ENCODE measurements at regions not wholly inside any gene's neighbourhood (a gene's known extent, or its start where the extent isn't known, plus 50 kb on each side); places are given as distances from the start of the nearest gene placed in this dataset.

GRCh38 chr13:22937241-22937640 lies 243.5 kb upstream of the SGCG start:
- Histone ChIP-seq H3K27ac (ENCODE audit: low read depth, low read length) (no peak overlapping the region), H3K4me3 (replicated peaks in 1 of 2; ENCODE audit: low read depth in 1 of 2, low read length in 2 of 2) (no peak overlapping the region), H3K27me3 (ENCODE audit: insufficient read depth, low read length) (no peaks in the 10 kb centered on the region), H3K9ac (ENCODE audit: low read length) (no peak overlapping the region), H2AFZ (ENCODE audit: low read depth, low read length, poor library complexity, severe bottlenecking) (no peak overlapping the region), H3K36me3 (ENCODE audit: control insufficient read depth in 1 of 2, insufficient read depth in 2 of 2, low read length in 2 of 2) (no peaks in the 10 kb centered on the region), H3K9me2 (ENCODE audit: insufficient read depth) (no peaks in the 10 kb centered on the region), H3K79me2 (ENCODE audit: insufficient read depth, low read length) (no peaks in the 10 kb centered on the region), H3K4me2 (ENCODE audit: low read length) (no peak overlapping the region), H4K20me1 (ENCODE audit: insufficient read depth) (no peaks in the 10 kb centered on the region), H3K4me1 (ENCODE audit: control insufficient read depth in 1 of 2, insufficient read depth in 2 of 2, low read length in 2 of 2) (no peaks in the 10 kb centered on the region), H3K9me3 (ENCODE audit: control insufficient read depth in 1 of 2, insufficient read depth in 1 of 2, low read depth in 1 of 2, low read length in 2 of 2) (no peaks in the 10 kb centered on the region)
- DNase-seq (ENCODE audit: low read depth, low spot score) = no peak
- intact Hi-C loops (cut with micrococcal nuclease) = no loop called here
- BruUV-seq (replicated peaks) = no TSS peak
- no peak for ATAC-seq
- RAD21 ChIA-PET (ENCODE audit: low non-redundant PET in 1 of 2, low total read pairs in 2 of 2, uncharacterized antibody in 2 of 2, unreplicated experiment in 2 of 2) = no interaction called here
- TF ChIP-seq SIN3A (IDR thresholded peaks at IDR 0.05; ENCODE audit: low read depth) = no peak
- no peak for TF ChIP-seq POLR2A (IDR thresholded peaks at IDR 0.05; ENCODE audit: borderline replicate concordance, extremely low read depth, insufficient read depth, insufficient read length)
- TF ChIP-seq, protein P1, sequence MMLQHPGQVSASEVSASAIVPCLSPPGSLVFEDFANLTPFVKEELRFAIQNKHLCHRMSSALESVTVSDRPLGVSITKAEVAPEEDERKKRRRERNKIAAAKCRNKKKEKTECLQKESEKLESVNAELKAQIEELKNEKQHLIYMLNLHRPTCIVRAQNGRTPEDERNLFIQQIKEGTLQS (IDR thresholded peaks at IDR 0.05) = no peak
- POLR2A ChIA-PET = no interaction called here
- CTCF ChIA-PET = no interaction called here

DNA sequence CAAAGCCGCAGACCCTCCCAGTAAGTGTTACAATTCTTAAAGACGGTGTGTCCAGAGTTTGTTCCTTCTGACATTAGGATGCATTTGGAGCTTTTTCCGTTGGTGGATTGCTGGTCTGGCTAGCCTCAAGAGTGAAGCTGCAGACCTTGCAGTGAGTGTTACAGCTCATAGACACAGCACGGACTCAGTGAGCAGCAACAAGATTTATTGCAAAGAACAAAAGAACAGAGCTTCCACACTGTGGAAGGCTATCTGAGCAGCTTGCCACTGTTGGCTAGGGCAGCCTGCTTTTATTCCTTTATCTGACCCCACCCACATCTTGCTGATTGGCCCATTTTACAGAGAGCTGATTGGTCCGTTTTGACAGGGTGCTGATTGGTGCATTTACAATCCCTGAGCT lies 242.8 kb upstream of the SGCG start:
- ATAC-seq = no peak
- RAD21 ChIA-PET (ENCODE audit: low non-redundant PET in 1 of 2, low total read pairs in 2 of 2, uncharacterized antibody in 2 of 2, unreplicated experiment in 2 of 2) = no interaction called here
- Histone ChIP-seq H3K79me2 (ENCODE audit: insufficient read depth, low read length) (no peaks in the 10 kb centered on the region), H3K4me1 (ENCODE audit: control insufficient read depth in 1 of 2, insufficient read depth in 2 of 2, low read length in 2 of 2) (no peaks in the 10 kb centered on the region), H2AFZ (ENCODE audit: low read depth, low read length, poor library complexity, severe bottlenecking) (no peak overlapping the region), H3K9me2 (ENCODE audit: insufficient read depth) (no peaks in the 10 kb centered on the region), H3K9me3 (ENCODE audit: control insufficient read depth in 1 of 2, insufficient read depth in 1 of 2, low read depth in 1 of 2, low read length in 2 of 2) (no peaks in the 10 kb centered on the region), H3K27ac (ENCODE audit: low read depth, low read length) (no peak overlapping the region), H3K36me3 (ENCODE audit: control insufficient read depth in 1 of 2, insufficient read depth in 2 of 2, low read length in 2 of 2) (no peaks in the 10 kb centered on the region), H4K20me1 (ENCODE audit: insufficient read depth) (no peaks in the 10 kb centered on the region), H3K27me3 (ENCODE audit: insufficient read depth, low read length) (no peaks in the 10 kb centered on the region), H3K4me2 (ENCODE audit: low read length) (no peak overlapping the region), H3K9ac (ENCODE audit: low read length) (no peak overlapping the region), H3K4me3 (replicated peaks in 1 of 2; ENCODE audit: low read depth in 1 of 2, low read length in 2 of 2) (no peak overlapping the region)
- no TSS peak for BruUV-seq (replicated peaks)
- CTCF ChIA-PET = no interaction called here
- intact Hi-C loops (cut with micrococcal nuclease) = no loop called here
- POLR2A ChIA-PET = no interaction called here
- no peak for DNase-seq (ENCODE audit: low read depth, low spot score)
- TF ChIP-seq SIN3A (IDR thresholded peaks at IDR 0.05; ENCODE audit: low read depth) = no peak
- no peak for TF ChIP-seq ZNF274 (IDR thresholded peaks at IDR 0.05; ENCODE audit: low read depth, low read length)
- TF ChIP-seq, protein P2, sequence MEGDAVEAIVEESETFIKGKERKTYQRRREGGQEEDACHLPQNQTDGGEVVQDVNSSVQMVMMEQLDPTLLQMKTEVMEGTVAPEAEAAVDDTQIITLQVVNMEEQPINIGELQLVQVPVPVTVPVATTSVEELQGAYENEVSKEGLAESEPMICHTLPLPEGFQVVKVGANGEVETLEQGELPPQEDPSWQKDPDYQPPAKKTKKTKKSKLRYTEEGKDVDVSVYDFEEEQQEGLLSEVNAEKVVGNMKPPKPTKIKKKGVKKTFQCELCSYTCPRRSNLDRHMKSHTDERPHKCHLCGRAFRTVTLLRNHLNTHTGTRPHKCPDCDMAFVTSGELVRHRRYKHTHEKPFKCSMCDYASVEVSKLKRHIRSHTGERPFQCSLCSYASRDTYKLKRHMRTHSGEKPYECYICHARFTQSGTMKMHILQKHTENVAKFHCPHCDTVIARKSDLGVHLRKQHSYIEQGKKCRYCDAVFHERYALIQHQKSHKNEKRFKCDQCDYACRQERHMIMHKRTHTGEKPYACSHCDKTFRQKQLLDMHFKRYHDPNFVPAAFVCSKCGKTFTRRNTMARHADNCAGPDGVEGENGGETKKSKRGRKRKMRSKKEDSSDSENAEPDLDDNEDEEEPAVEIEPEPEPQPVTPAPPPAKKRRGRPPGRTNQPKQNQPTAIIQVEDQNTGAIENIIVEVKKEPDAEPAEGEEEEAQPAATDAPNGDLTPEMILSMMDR (IDR thresholded peaks at IDR 0.05 in 2 of 3, conservative IDR thresholded peaks at IDR 0.05 in 1 of 3; ENCODE audit: borderline replicate concordance in 1 of 3, insufficient read depth in 1 of 3, low read depth in 2 of 3, low read length in 2 of 3) = no peak
- TF ChIP-seq, protein P1 (IDR thresholded peaks at IDR 0.05) = no peak
- TF ChIP-seq CEBPB (IDR thresholded peaks at IDR 0.05; ENCODE audit: low read depth) = no peak
- no peak for TF ChIP-seq CBX3 (IDR thresholded peaks at IDR 0.05; ENCODE audit: low read depth)
- TF ChIP-seq, protein P3, sequence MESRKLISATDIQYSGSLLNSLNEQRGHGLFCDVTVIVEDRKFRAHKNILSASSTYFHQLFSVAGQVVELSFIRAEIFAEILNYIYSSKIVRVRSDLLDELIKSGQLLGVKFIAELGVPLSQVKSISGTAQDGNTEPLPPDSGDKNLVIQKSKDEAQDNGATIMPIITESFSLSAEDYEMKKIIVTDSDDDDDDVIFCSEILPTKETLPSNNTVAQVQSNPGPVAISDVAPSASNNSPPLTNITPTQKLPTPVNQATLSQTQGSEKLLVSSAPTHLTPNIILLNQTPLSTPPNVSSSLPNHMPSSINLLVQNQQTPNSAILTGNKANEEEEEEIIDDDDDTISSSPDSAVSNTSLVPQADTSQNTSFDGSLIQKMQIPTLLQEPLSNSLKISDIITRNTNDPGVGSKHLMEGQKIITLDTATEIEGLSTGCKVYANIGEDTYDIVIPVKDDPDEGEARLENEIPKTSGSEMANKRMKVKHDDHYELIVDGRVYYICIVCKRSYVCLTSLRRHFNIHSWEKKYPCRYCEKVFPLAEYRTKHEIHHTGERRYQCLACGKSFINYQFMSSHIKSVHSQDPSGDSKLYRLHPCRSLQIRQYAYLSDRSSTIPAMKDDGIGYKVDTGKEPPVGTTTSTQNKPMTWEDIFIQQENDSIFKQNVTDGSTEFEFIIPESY (IDR thresholded peaks at IDR 0.05; ENCODE audit: extremely low read depth, insufficient replicate concordance, low read length) = no peak
- TF ChIP-seq REST (IDR thresholded peaks at IDR 0.05; ENCODE audit: low read depth) = no peak
- no peak for TF ChIP-seq YY1 (IDR thresholded peaks at IDR 0.05; ENCODE audit: extremely low read depth, insufficient replicate concordance, low read depth, low read length)
- no peak for TF ChIP-seq POLR2AphosphoS5 (IDR thresholded peaks at IDR 0.05; ENCODE audit: low read depth, low read length)
- no peak for TF ChIP-seq EZH2 (IDR thresholded peaks at IDR 0.05)

Measured in HCT116 (cell line).